Activated CD8-positive, alpha-beta T cell treated with anti-CD3 and anti-CD28 coated beads for 36 hours (primary cell): ENCODE measurements at regions not wholly inside any gene's neighbourhood (a gene's known extent, or its start where the extent isn't known, plus 50 kb on each side); places are given as distances from the start of the nearest gene placed in this dataset.
"Not testable (repeated sequence)": the region's sequence is repeated elsewhere in the genome, so short reads cannot be mapped to it uniquely, and the experiment has no call there.

ENCODE experiments used
- ATAC-seq: fragments of 200-7000 bp; cut with Tn5 transposase; one replicate; pipeline ENCODE4 v1.10.0; 2021; ENCODE audit warnings: mild to moderate bottlenecking, moderate library complexity
- CTCF ChIA-PET: fragments of 350-600 bp; sonication (Branson Sonifier 250); formaldehyde crosslinking; loops from one replicate; lab custom pipeline; 2021; ENCODE audit warnings: antibody characterized with exemption; lab: Charles Lee
- POLR2A ChIA-PET: fragments of 350-600 bp; sonication (Branson Sonifier 250); formaldehyde crosslinking; loops from one replicate; lab custom pipeline; 2021; ENCODE audit warnings: antibody characterized with exemption; lab: Charles Lee
- DNase-seq: peaks from one replicate; pipeline ENCODE4 v3.0.0-alpha.2; 2020
- H3K27ac Mint-ChIP-seq: one replicate; pipeline ENCODE4 v1.8.0; 2021; ENCODE audit warnings: mild to moderate bottlenecking, mixed read lengths
- H3K27me3 Mint-ChIP-seq: one replicate; pipeline ENCODE4 v1.8.0; 2021; ENCODE audit warnings: mixed read lengths
- H3K36me3 Mint-ChIP-seq: one replicate; pipeline ENCODE4 v1.8.0; 2021; ENCODE audit warnings: low read depth, mixed read lengths
- H3K4me1 Mint-ChIP-seq: one replicate; pipeline ENCODE4 v1.8.0; 2021; ENCODE audit warnings: low read depth, mixed read lengths
- H3K4me3 Mint-ChIP-seq: one replicate; pipeline ENCODE4 v1.8.0; 2021; ENCODE audit warnings: mild to moderate bottlenecking, moderate library complexity, mixed read lengths
- H3K9me3 Mint-ChIP-seq: one replicate; pipeline ENCODE4 v1.8.0; 2021; ENCODE audit warnings: mixed read lengths
- intact Hi-C: fragments of 100-400 bp; cut with micrococcal nuclease; formaldehyde crosslinking; loops from one replicate; pipeline ENCODE4 v1.10.0; 2022
- TF ChIP-seq, protein P1 (sequence below): fragments of 200-600 bp; IDR thresholded peaks from one replicate; pipeline ENCODE4 v1.8.0; 2022; ENCODE audit warnings: antibody characterized with exemption, mild to moderate bottlenecking

- intact Hi-C loops: no loop called here
- H3K9me3 Mint-ChIP-seq: no peaks in the 10 kb centered on the region
- POLR2A ChIA-PET: interaction anchor here (1.0 kb wide), 1 partner anchor 11 kb away, joined by 4 read pairs; no protein-coding TSS in a partner anchor
- no peak overlapping the region for H3K4me3 Mint-ChIP-seq
- no peak for DNase-seq
- H3K36me3 Mint-ChIP-seq: no peaks in the 10 kb centered on the region
- H3K4me1 Mint-ChIP-seq: peaks cover 9% of the 10 kb centered on the region
- CTCF ChIA-PET: interaction anchor here (0.7 kb wide), 1 partner anchor 45 kb away, joined by 3 read pairs; no protein-coding TSS in a partner anchor
- no peaks in the 10 kb centered on the region for H3K27me3 Mint-ChIP-seq
- TF ChIP-seq, protein P1, sequence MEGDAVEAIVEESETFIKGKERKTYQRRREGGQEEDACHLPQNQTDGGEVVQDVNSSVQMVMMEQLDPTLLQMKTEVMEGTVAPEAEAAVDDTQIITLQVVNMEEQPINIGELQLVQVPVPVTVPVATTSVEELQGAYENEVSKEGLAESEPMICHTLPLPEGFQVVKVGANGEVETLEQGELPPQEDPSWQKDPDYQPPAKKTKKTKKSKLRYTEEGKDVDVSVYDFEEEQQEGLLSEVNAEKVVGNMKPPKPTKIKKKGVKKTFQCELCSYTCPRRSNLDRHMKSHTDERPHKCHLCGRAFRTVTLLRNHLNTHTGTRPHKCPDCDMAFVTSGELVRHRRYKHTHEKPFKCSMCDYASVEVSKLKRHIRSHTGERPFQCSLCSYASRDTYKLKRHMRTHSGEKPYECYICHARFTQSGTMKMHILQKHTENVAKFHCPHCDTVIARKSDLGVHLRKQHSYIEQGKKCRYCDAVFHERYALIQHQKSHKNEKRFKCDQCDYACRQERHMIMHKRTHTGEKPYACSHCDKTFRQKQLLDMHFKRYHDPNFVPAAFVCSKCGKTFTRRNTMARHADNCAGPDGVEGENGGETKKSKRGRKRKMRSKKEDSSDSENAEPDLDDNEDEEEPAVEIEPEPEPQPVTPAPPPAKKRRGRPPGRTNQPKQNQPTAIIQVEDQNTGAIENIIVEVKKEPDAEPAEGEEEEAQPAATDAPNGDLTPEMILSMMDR: no peak
- ATAC-seq: no peak
- no peak overlapping the region for H3K27ac Mint-ChIP-seq
Measured at GRCh38 chr3:196138482-196139254, 56.8 kb upstream of the TFRC start.

DNA sequence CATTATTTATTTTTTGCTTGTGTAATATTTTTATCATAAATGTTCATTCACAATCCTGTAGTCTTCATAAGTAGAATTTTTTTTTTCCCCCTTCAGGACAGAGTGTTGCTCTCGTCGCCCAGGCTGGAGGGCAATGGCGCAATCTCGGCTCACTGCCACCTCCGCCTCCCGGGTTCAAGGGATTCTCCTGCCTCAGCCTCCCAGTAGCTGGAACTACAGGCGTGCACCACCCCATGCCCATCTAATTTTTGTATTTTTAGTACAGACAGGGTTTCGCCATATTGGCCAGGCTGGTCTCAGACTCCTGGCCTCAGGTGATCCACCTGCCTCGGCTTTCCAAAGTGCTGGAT is 54.7 kb upstream of the TFRC start:
- H3K9me3 Mint-ChIP-seq, POLR2A ChIA-PET, H3K4me3 Mint-ChIP-seq, DNase-seq, H3K36me3 Mint-ChIP-seq, ATAC-seq, H3K27me3 Mint-ChIP-seq, intact Hi-C loops, H3K27ac Mint-ChIP-seq, H3K4me1 Mint-ChIP-seq, CTCF ChIA-PET: not testable (repeated sequence)

DNA sequence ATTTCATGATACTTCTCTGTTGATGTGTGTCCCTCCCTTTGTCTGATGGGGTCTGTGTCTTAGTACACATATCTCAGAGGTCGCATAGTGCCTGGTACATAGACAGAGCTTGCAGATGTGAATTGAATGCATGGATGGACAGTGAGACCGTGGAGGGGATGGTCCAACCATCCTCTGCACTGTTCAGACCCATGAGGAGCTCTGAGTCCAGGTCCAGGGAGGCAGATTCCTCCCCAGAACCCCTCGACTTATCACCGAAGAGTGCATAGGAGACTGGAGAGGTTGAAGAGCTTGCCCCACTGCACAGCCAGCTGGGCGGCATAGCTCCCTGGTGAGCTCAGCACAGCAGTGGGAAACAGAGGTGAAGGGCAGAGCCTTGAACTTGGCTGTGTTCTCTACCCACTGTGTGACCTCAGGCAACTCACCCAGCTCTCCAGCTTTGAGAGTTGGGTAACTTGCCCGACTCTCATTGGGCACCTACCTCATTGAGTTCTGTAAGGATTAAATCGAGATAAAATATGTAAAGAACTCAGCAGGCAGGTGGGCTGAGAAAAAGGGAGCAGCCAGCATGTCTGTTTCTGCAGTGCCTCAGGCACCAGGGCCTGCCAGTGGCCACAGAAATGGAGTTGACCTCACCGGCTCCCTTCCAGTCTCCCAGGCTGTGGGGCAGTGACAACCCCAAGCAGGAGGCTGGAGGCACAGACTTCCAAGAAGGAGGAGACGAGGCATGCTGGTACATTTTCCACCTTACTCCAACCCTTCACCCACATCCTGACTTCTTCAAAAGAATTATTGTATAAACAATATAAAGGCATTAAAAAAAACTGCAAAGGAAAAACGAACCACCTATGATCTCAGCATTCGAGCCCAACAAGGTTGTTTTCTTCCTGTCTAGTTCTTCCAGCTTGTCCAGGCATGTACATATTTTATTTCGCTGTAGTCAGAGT is 54.1 kb upstream of the TFRC start:
- DNase-seq (no peak), ATAC-seq (no peak)
- POLR2A ChIA-PET: no interaction called here
- no peak overlapping the region for H3K27ac Mint-ChIP-seq
- peaks cover 9% of the 10 kb centered on the region for H3K4me1 Mint-ChIP-seq
- no peaks in the 10 kb centered on the region for H3K27me3 Mint-ChIP-seq
- no peaks in the 10 kb centered on the region for H3K36me3 Mint-ChIP-seq
- no peak overlapping the region for H3K4me3 Mint-ChIP-seq
- CTCF ChIA-PET: interaction anchor here (1.9 kb wide), 1 partner anchor 63 kb away, joined by 5 read pairs; no protein-coding TSS in a partner anchor
- H3K9me3 Mint-ChIP-seq: no peaks in the 10 kb centered on the region
- intact Hi-C loops: no loop called here
- TF ChIP-seq, protein P1: no peak

GRCh38 chr3:196134691-196135090 is 52.8 kb upstream of the TFRC start:
- POLR2A ChIA-PET: no interaction called here
- H3K4me3 Mint-ChIP-seq: no peak overlapping the region
- peaks cover 2% of the 10 kb centered on the region for H3K4me1 Mint-ChIP-seq
- TF ChIP-seq, protein P1: no peak
- intact Hi-C loops: no loop called here
- CTCF ChIA-PET: interaction anchor here (1.9 kb wide), 1 partner anchor 62 kb away, joined by 5 read pairs; no protein-coding TSS in a partner anchor
- DNase-seq (no peak), ATAC-seq (no peak)
- H3K9me3 Mint-ChIP-seq: no peaks in the 10 kb centered on the region
- H3K27me3 Mint-ChIP-seq: no peaks in the 10 kb centered on the region
- H3K27ac Mint-ChIP-seq: no peak overlapping the region
- H3K36me3 Mint-ChIP-seq: no peaks in the 10 kb centered on the region

- CTCF ChIA-PET, H3K9me3 Mint-ChIP-seq, DNase-seq, H3K4me3 Mint-ChIP-seq, ATAC-seq, H3K36me3 Mint-ChIP-seq, H3K4me1 Mint-ChIP-seq, H3K27me3 Mint-ChIP-seq, H3K27ac Mint-ChIP-seq, POLR2A ChIA-PET, intact Hi-C loops: not testable (repeated sequence)
Measured at GRCh38 chr3:196133869-196134268, 52.0 kb upstream of the TFRC start.
